NCI-H345 treated with DMSO at 0.1 percent for 48 hours (cell line): ENCODE measurements at regions not wholly inside any gene's neighbourhood (a gene's known extent, or its start where the extent isn't known, plus 50 kb on each side); places are given as distances from the start of the nearest gene placed in this dataset.
"Not testable (repeated sequence)": the region's sequence is repeated elsewhere in the genome, so short reads cannot be mapped to it uniquely, and the experiment has no call there.

Source experiments
- DNase-seq: peaks from one replicate; lab custom pipeline; 2025; ENCODE audit not compliant: unreplicated experiment; lab: John Stamatoyannopoulos, UW

GRCh38 chr2:39932198-39932597 lies 153.1 kb upstream of the THUMPD2 start:
- no peak for DNase-seq

DNA sequence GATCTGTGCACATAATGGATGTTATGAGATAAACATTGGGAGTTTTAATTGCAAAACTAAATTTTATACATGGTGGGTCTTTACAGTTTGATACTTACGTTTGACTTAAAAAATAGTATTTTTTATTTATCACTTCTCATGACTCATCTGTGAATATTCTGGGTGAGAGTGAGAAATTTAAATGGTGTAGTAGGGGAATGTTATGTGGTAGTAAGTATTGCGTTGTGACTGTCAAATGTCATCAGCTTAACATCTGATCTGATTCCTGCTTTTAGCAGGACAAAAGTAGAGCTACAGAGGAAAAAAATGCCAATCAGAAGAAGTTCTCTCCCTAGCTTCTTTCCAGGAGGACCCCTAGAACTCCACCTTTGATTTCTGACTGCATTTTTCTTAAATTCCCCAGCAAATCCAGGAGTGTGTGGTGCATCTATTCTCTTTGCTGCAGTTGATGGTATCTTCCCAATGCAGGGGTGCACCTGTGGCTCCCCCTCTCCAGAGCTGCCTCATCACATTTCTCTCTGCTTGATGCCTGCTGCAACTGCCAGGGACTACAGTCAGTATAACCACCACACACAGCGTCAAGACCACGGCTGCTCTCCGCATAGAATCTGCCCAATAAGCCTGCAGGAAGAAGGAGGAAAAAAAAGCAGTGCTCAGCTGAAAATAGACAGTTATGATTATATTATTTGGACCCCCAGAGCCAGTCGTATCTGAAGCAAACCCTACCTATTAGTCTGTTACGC lies 151.3 kb upstream of the THUMPD2 start:
- DNase-seq = no peak

DNA sequence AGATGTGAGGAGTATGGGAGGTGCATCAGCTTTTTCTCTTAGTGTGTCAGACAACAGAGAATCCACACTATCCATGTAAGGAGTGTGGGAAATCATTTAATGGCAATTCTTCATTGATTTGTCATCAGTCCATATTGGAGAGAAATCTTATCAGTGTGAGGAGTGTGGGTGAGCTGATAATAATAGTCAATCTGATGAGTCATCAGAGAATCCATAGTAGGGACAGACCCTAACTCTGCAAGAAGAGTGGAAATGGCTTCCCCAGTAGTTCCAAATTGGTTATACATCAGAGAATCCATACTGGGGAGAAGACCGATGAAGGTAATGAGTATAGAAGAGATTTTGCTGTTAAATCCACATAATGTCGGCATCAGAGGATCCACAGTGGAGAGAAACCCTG lies 150.5 kb upstream of the THUMPD2 start:
- no peak for DNase-seq

GRCh38 chr2:39925312-39925711 lies 146.3 kb upstream of the THUMPD2 start:
- DNase-seq = no peak

DNA sequence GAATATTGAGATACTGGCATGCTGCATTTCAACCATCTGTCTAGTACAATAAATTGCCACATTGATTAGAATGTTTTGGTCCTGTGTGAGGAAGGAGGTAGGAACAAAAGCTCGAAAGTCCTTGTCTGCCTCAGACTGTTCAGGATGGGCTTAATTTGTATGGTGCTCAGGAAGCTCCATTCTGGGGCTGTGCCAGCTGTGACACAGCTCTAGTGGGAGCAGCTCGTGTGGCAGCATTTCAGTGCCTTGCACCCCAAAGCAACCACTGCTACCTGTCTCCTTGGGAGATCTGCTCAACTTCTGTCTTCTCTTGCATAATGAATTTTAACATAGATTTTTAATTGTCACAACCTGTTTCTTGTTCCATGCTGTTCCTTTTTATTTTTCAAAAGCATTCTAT lies 144.4 kb upstream of the THUMPD2 start:
- no peak for DNase-seq

GRCh38 chr2:39922679-39923405 lies 143.8 kb upstream of the THUMPD2 start:
- no peak for DNase-seq

DNA sequence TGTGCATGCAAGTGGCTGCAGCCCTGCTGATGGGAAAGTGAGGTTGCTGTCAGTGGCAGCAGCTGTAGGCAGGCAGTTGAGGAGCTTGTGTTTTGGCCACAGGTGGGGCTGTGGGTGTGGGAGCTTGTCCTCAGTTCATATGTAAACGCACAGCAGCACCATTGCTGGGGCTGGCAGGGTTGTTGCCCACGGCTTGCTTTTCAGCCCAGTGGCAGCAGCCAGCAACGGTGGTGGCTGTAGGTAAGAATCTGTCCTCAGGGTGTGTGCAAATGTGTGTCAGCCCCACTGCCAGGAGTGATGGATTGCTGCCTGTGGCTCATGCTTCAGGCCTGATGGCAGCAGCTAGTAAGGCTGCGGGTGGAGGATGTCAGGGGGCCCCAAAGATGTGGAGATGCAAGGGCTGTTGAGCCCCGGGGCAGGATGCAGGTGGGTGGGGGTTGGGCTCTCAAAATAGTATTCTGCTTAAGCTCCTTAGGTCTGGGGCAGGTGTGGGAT lies 141.3 kb upstream of the THUMPD2 start:
- DNase-seq = no peak

- no peak for DNase-seq
Observed at GRCh38 chr2:39919511-39920306, 140.7 kb upstream of the THUMPD2 start.

DNA sequence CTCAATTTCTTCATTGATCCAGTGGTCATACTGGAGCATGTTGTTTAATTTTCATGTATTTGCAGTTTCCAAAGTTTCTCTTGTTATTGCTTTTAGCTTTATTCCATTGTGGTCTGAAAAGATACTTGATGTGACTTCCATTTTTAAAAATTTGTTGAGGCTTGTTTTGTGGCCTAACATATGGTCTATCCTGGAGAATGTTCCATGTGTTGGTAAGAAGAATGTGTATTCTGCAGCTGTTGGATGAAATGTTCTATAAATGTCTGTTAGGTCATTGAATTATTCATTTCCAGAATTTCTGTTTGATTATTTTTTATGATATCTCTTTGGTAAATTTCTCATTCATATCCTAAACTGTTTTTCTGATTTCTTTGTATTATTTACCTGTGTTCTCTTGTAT lies 139.8 kb upstream of the THUMPD2 start:
- DNase-seq = no peak

DNA sequence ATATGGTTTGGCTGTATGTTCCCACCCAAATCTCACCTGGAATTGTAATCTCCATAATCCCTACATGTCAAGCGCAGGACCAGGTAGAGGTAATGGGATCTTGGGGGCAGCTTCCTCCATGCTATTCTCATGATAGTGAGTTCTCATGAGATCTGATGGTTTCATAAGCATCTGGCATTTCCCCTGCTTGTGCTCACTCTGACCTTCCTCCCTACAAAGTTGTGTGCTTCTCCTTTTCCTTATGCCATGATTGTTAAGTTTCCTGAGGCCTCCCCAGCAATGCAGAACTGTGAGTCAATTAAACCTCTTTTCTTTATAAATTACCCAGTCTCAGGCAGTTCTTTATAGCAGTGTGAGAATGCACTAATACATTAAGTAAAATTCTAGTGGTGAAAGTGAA lies 138.3 kb upstream of the THUMPD2 start:
- not testable (repeated sequence) for DNase-seq

- DNase-seq = no peak
Observed at GRCh38 chr2:39914949-39915348, 135.9 kb upstream of the THUMPD2 start.

GRCh38 chr2:39913648-39914461 lies 134.8 kb upstream of the THUMPD2 start:
- peak; percentile 39 for DNase-seq

DNA sequence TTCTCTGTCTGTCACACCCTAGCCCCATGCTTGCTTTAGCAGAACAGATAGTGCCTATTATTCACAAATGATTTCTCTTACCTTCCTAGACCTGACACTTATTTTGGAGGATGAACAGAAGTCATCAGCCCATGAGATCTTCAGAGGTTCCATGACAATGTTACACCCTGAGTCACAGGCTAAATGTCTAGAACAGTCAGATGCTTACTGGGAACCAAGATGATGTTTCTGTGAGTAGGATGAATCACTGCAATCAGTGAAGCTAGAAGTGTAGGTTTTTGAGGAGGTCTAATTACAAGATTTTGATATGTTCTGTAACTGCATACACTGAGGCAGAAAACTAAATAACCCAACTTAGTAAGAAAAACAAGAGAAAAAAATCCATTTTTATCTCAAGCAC lies 123.0 kb upstream of the THUMPD2 start:
- no peak for DNase-seq

GRCh38 chr2:39898934-39899333 lies 119.9 kb upstream of the THUMPD2 start:
- DNase-seq = no peak

GRCh38 chr2:39897273-39897672 lies 118.2 kb upstream of the THUMPD2 start:
- no peak for DNase-seq

DNA sequence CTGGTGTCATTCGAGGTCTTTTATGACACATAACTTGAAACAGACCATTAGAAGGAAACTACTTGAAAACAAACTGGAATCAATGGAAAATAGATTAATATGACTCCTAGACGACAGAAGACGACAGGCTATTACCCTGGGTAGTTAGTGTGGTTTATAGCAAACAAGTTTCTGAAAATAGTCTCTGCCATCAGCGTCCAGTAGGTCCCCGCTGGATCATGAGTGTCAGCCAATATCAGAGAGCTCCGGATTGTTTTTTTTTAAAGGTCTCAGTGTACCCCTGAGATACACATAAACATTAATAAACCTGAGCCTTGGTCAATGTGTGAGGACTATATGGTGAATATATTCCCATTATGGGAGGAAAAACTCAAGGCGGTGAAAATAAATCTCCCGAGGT lies 115.0 kb upstream of the THUMPD2 start:
- no peak for DNase-seq

DNA sequence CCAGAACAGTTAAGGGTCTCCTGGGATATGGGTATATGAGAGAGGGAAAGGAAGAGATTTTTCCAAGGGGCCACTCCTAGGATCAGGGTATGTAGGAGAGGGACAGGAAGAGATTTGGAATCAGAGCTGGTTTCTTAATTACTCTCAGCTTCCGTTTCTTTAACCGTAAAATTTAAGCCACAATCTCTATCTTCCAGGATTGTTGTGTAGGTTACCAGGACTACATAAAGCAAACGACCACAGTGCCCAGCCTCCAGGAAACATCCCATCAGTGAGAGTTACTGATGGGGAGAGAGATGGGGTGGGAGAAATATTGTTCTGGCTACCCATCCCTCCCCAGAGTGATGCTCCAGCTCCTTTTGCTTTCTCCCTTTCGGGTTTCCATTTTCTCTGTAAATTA lies 114.6 kb upstream of the THUMPD2 start:
- DNase-seq = no peak

- DNase-seq = no peak
Observed at GRCh38 chr2:39881948-39882347, 102.9 kb upstream of the THUMPD2 start.

DNA sequence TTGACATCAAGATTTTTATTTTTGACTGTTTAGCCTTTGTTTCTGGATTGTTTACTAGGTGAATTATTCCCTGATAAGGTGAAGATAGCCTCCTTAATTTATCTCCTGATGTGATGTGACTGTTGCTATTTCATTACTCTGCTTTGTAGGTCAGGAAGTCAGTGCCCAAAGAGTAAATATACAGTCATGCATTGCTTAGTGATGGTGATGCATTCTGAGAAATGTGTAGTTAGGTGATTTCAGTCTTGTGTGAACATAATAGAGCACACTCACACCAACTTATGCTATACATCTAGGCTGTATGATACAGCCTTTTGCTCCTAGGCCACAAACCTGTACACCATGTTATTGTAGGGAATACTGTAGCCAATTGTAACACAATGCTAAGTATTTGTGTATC lies 102.4 kb upstream of the THUMPD2 start:
- DNase-seq = no peak

DNA sequence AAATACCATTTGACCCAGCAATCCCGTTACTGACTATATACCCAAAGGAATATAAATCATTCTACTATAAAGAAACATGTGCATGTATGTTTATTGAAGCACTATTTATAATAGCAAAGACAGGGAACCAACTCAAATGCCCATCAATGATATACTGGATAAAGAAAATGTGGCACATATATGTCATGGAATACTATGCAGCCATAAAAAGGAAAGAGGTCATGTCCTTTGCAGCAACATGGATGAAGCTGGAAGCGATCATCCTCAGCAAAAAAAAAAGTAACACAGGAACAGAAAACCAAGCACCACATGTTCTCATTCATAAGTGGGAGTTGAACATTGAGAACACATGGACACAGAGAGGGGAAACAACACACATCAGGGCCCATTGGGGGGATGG lies 99.9 kb upstream of the THUMPD2 start:
- not testable (repeated sequence) for DNase-seq

DNA sequence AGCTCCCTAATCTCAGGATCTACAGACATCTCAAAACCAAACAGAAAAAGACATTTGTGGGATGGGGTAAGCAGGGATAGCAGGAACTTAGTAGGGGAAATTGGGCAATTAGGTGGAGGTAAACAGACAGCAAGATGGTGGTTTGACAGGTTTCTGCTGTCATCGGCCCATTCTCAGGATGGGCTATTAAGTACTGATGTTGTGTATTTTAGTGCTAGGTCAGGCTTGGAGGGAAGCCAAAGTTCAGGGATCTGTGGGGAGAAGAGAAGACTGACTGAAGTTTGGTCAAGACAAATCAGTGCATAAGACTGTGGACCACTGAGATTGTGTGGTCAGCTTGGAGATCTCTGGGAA lies 96.8 kb upstream of the THUMPD2 start:
- DNase-seq = no peak
